Spinal cord (tissue), 9 donors: ENCODE measurements at regions not wholly inside any gene's neighbourhood (a gene's known extent, or its start where the extent isn't known, plus 50 kb on each side); places are given as distances from the start of the nearest gene placed in this dataset.

Source experiments
- DNase-seq, 6 donors: peaks; one replicate each; pipeline versions ENCODE4 v3.0.0 to v3.0.0-alpha.2; 2013 to 2015; ENCODE audit warnings: low spot score in 6 of 6, low read depth in 4 of 6
- H3K27ac ChIP-seq: one replicate; pipeline ENCODE4 v1.5.1; 2013; ENCODE audit warnings: low read depth, low read length, control low read depth
- H3K27me3 ChIP-seq: one replicate; pipeline ENCODE4 v1.6.1; 2013; ENCODE audit warnings: low read length; ENCODE audit not compliant: control insufficient read depth, insufficient read depth
- H3K36me3 ChIP-seq: one replicate; pipeline ENCODE4 v1.6.1; 2013; ENCODE audit warnings: low read length; ENCODE audit not compliant: control insufficient read depth, insufficient read depth
- H3K4me1 ChIP-seq: one replicate; pipeline ENCODE4 v1.6.1; 2013; ENCODE audit warnings: low read length; ENCODE audit not compliant: control insufficient read depth, insufficient read depth
- H3K4me3 ChIP-seq: one replicate; pipeline ENCODE4 v1.5.1; 2013; ENCODE audit warnings: low read depth, low read length, control low read depth
- H3K9me3 ChIP-seq: one replicate; pipeline ENCODE4 v1.6.1; 2013; ENCODE audit warnings: low read length; ENCODE audit not compliant: control insufficient read depth, insufficient read depth
- WGBS: methylation state at CpG from one replicate; pipeline ENCODE4 v1.1.5; 2013; ENCODE audit warnings: missing lambda C conversion rate; ENCODE audit not compliant: insufficient coverage; 5-methylcytosine and 5-hydroxymethylcytosine counted together
- donor health status: healthy.

DNA sequence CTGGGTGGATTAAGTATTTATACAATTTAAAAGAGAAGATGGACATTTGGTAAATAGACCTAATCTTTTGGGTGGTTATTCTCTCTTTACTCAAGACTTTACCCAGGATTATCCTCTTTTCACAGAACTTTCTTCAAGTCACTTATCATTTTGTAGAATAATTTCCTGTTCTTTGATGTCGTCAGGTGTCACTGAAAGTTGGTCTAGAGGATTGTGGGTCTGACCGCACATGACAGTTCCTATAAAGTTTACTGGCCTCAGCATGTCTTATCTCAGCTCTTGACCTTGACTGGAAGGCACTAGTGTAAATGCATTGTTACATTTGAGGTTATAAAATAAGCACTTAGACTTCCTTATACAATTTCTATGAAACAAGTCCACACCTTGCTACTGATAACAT, 139.9 kb upstream of the SLC4A4 start:
- H3K27ac ChIP-seq, result no peak overlapping the region
- H3K9me3 ChIP-seq, result no peaks in the 10 kb centered on the region
- no peaks in the 10 kb centered on the region for H3K4me1 ChIP-seq
- no peaks in the 10 kb centered on the region for H3K36me3 ChIP-seq
- no CpG with 5 or more reads among the region's 2 CpGs for WGBS
- H3K4me3 ChIP-seq, result no peak overlapping the region
- DNase-seq, result no peak
- no peaks in the 10 kb centered on the region for H3K27me3 ChIP-seq

DNA sequence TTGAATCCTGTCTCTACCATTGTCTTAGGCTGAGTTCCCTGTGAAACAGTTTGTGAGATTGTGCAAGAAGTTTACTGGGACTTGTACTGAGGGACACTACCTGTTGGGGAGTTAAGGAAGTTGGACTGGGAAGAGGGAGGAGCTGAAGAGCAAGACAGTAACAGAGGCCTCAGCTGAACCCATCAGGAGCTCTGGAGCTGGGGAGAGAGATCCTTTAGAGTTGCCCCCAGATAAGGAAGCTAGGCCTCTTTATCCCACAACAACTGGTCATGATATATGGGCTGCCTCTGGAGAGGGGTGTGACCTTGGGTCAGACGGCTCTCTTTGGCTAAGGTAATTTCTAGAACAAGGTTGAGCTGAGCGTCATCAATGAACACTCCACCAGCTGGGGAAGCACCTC, 137.8 kb upstream of the SLC4A4 start:
- Histone ChIP-seq H3K9me3 (no peaks in the 10 kb centered on the region), H3K4me3 (no peak overlapping the region), H3K4me1 (no peaks in the 10 kb centered on the region), H3K27me3 (no peaks in the 10 kb centered on the region), H3K36me3 (no peaks in the 10 kb centered on the region), H3K27ac (no peak overlapping the region)
- DNase-seq, result no peak
- WGBS, result 57% methylated on average over 1 of the region's 2 CpGs

DNA sequence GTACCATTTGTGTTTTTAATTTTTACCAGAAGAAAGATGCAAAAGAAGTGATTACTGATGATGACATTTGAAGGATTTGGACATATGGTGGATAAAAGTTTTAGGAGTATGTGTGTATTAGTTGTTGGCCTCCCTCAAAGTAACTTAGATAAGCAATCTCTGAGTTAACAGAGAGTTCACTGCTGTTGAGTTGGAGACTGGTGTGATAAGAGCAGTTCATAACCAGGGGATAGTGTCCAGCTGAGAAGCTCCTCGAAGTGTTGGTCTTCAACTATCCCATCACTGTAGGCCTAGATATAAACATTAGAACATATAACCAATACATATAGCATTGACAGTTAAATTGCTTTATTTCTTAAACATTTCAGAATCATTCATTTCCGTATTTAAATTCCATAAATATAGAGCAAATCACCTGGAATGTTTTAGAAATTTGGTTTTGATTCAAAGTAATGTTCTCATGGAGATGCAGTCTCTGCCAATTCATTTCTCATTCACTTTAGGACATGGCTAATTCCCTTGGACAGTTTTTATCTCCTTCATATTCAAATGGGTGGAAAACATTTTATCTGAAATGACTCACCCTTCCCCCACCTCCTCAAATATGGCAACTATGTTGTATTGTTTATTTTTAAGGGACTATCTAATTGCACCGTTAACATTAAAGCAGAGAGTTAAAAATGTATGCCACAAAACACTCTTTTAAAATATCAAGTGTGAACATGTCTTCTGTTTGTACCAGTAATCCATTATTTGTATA, 136.8 kb upstream of the SLC4A4 start:
- WGBS, result no CpG with 5 or more reads among the region's 3 CpGs

DNA sequence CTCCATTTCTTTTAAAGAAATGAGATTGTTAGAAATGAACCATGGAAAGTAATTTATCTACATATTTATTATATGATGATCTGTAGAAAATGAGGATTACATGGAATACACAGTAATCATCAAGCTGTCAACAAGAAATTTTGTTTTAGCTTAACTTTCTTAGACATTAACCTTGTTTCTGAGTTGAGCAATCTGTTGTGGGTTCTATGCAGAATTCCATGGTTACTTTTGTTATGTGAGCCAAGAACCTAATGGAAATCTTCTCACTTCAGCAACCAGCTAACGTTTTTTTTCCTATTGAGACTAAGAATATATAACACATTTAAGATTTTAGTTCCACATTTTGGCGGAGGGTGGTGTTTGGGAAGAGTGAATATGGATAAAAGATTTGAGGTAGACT, 136.1 kb upstream of the SLC4A4 start:
- Histone ChIP-seq H3K4me1 (no peaks in the 10 kb centered on the region), H3K27ac (no peak overlapping the region), H3K9me3 (no peaks in the 10 kb centered on the region), H3K27me3 (no peaks in the 10 kb centered on the region), H3K4me3 (no peak overlapping the region), H3K36me3 (no peaks in the 10 kb centered on the region)
- WGBS, result no CpG with 5 or more reads among the region's 2 CpGs
- DNase-seq, result no peak

More for the DNA sequence above, 136.8 kb upstream of the SLC4A4 start:
- Histone ChIP-seq H3K4me3 (no peak overlapping the region), H3K27ac (peak overlapping the region; percentile 5), H3K27me3 (no peaks in the 10 kb centered on the region), H3K4me1 (no peaks in the 10 kb centered on the region), H3K9me3 (no peaks in the 10 kb centered on the region), H3K36me3 (no peaks in the 10 kb centered on the region)
- no peak for DNase-seq

DNA sequence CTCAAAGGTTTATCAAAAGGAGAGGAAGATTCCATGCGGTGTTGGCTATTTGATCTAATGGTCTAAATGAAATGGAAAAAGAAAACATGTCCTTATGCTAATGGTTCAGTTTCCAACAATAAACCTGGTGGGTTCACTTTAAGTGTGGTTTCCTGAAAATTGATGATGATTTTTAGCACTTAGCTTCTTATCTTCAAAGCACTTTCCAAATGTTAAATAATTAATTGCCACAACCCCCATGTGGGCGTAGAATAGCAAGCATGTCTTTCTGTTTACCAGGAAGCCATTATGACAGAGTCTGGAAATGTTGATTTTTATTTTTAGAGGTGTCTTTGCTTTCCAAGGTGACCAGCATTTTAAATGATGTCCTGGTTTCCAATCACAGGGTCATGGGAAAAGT, 134.8 kb upstream of the SLC4A4 start:
- Histone ChIP-seq H3K27me3 (no peaks in the 10 kb centered on the region), H3K4me1 (no peaks in the 10 kb centered on the region), H3K36me3 (no peaks in the 10 kb centered on the region), H3K4me3 (no peak overlapping the region), H3K9me3 (no peaks in the 10 kb centered on the region), H3K27ac (no peak overlapping the region)
- WGBS, result no CpG with 5 or more reads among the region's 2 CpGs
- no peak for DNase-seq

DNA sequence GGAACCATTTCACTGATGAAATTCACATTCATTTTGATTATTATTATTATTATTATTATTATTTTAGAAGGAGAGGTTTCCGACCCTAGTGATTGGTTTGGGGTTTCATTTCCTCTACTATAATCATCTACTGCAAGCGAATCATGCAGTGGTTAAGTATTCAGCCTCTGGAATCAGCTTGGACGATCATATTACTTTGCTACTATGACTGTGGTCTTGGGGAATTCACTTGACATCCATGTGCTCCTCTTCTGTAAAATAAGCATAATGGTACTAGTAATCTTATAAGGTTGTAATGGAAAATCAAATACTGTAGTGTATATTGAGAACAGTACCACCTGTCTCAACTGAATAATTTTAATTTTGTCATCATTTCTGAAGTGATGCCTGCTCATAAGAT, 132.1 kb upstream of the SLC4A4 start:
- no peak for DNase-seq
- no peak overlapping the region for H3K4me3 ChIP-seq
- WGBS, result no CpG with 5 or more reads among the region's 3 CpGs

DNA sequence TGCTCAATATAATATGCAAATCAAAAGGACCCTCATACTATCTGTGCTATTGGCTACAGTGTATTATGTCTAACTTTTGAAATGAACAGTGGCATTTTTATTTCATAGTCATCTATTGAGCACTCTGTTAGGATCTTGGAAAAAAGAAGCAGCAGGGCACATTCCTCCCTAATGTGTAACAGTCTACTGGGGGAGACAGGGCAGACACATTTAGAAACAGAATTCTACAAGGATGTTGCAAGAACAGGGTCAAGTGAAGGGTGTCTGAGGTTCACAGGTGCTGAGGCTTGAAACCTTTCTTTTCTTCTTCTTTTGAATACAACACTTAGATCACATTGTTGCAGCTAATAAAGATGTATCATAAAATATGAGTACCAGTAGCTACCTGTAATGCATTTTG, 129.7 kb upstream of the SLC4A4 start:
- H3K9me3 ChIP-seq, result peaks cover 3% of the 10 kb centered on the region
- H3K36me3 ChIP-seq, result no peaks in the 10 kb centered on the region
- H3K4me3 ChIP-seq, result no peak overlapping the region
- H3K27me3 ChIP-seq, result no peaks in the 10 kb centered on the region
- H3K4me1 ChIP-seq, result peaks cover 3% of the 10 kb centered on the region
- DNase-seq, result no peak
- no peak overlapping the region for H3K27ac ChIP-seq

More for the DNA sequence above, 132.1 kb upstream of the SLC4A4 start:
- H3K27ac ChIP-seq, result no peak overlapping the region
- H3K4me1 ChIP-seq, result no peaks in the 10 kb centered on the region
- no peaks in the 10 kb centered on the region for H3K27me3 ChIP-seq
- H3K36me3 ChIP-seq, result no peaks in the 10 kb centered on the region
- H3K9me3 ChIP-seq, result no peaks in the 10 kb centered on the region

DNA sequence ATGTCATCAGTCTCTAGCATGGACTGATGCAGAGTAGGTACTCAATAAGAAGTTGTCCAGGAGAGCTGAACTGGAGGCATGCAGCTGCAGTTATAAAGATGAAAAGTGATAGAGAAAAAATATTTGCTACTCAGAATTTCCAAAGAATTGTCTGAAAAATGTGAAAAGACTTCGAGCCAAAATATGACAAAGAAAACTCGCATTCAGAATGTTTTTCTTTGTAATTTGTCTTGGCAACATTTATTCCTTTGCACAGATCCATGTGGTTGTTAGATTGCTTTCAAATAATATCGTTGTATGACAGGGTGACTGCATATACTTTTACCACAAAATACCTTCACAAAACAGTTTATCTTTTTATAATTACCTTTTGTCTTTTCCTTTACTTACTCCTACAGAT, 128.0 kb upstream of the SLC4A4 start:
- Histone ChIP-seq H3K4me1 (peaks cover 6% of the 10 kb centered on the region), H3K4me3 (no peak overlapping the region), H3K27ac (no peak overlapping the region), H3K36me3 (no peaks in the 10 kb centered on the region), H3K27me3 (no peaks in the 10 kb centered on the region), H3K9me3 (peaks cover 3% of the 10 kb centered on the region)
- no CpG with 5 or more reads among the region's 3 CpGs for WGBS
- no peak for DNase-seq

DNA sequence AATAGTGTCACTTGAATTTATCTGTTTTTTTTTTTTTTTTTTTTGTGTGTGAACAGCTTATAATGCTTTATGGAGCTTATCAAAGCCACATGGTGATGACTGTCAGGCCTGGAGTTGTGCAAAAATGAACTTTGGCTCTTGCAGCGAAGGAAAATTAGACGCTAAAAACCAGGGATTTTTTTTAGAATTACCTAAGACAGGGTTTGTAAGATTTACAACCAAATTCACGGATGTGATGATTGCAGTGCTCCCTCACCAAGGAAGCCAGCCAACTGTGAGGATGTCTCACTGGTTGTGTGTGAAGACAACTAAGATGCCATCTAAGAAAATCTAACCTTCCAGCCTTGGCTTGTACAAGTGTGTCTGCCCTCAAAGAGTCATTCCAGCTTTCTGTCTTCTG, 127.1 kb upstream of the SLC4A4 start:
- H3K27ac ChIP-seq, result no peak overlapping the region
- H3K36me3 ChIP-seq, result no peaks in the 10 kb centered on the region
- DNase-seq, result no peak
- peaks cover 3% of the 10 kb centered on the region for H3K9me3 ChIP-seq
- H3K27me3 ChIP-seq, result no peaks in the 10 kb centered on the region
- 83% methylated on average over 2 of the region's 3 CpGs for WGBS
- H3K4me3 ChIP-seq, result no peak overlapping the region
- peaks cover 6% of the 10 kb centered on the region for H3K4me1 ChIP-seq

DNA sequence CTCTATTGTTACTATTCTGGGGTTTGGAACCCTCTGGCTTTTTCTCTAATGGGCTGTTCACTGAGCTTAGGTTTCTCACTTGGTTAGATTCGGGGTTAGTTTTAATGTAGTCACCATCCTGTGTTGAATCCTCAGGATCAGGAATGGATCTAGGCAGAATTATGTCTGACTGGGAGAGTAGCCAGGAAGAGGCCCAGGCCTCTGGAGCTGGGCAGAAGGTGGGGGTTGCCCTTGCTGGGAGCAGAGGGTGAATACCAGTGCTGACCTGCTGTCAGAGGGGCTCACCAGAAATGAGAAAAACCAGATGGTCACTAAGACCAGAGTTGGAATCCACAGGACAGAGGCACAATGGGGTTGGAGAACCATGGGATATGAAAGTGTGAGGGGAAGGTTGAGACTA, 126.6 kb upstream of the SLC4A4 start:
- H3K4me3 ChIP-seq, result no peak overlapping the region
- H3K27me3 ChIP-seq, result no peaks in the 10 kb centered on the region
- H3K27ac ChIP-seq, result no peak overlapping the region
- DNase-seq, result no peak
- 83% methylated on average over 1 of the region's 1 CpG for WGBS
- H3K9me3 ChIP-seq, result peaks cover 3% of the 10 kb centered on the region
- H3K4me1 ChIP-seq, result peaks cover 8% of the 10 kb centered on the region
- no peaks in the 10 kb centered on the region for H3K36me3 ChIP-seq
